Left lung (tissue), 4 donors: ENCODE measurements at regions not wholly inside any gene's neighbourhood (a gene's known extent, or its start where the extent isn't known, plus 50 kb on each side); places are given as distances from the start of the nearest gene placed in this dataset.

Experiments
- ATAC-seq: fragments of 200-7000 bp; cut with Tn5 transposase; one replicate; pipeline ENCODE4 v1.9.1; 2020; ENCODE audit warnings: moderate library complexity
- DNase-seq, 4 donors: peaks; one replicate each; pipeline ENCODE4 v3.0.0-alpha.2; 2013 to 2020
- H3K27ac ChIP-seq, 2 donors: fragments of 200-600 bp; sonication (generic) in 1 of 2; one replicate each; pipeline versions ENCODE4 v1.5.0 to v1.8.0; 2020 to 2021
- H3K27me3 ChIP-seq, 2 donors: fragments of 200-600 bp; sonication (generic) in 1 of 2; one replicate each; pipeline versions ENCODE4 v1.5.0 to v1.8.0; 2020 to 2021
- H3K36me3 ChIP-seq, 2 donors: fragments of 200-600 bp; sonication (generic) in 1 of 2; one replicate each; pipeline versions ENCODE4 v1.5.0 to v1.8.0; 2020 to 2021
- H3K4me1 ChIP-seq, 2 donors: fragments of 200-600 bp; one replicate each; pipeline ENCODE4 v1.8.0; 2021
- H3K4me3 ChIP-seq, 2 donors: fragments of 200-600 bp; sonication (generic) in 1 of 2; one replicate each; pipeline versions ENCODE4 v1.5.0 to v1.8.0; 2020 to 2021; ENCODE audit warnings: mild to moderate bottlenecking in 1 of 2
- H3K9me3 ChIP-seq, 2 donors: fragments of 200-600 bp; sonication (generic) in 1 of 2; one replicate each; pipeline versions ENCODE4 v1.5.0 to v1.8.0; 2020 to 2021
- intact Hi-C, 2 donors: fragments of 100-400 bp; cut with DNase I; formaldehyde crosslinking; loops; one replicate each; pipeline versions ENCODE4 v1.11.2 to v1.14.2; 2022
- TF ChIP-seq, protein P1 (sequence below), 2 donors: fragments of 200-600 bp; sonication (generic) in 1 of 2; IDR thresholded peaks; one replicate each; pipeline versions ENCODE4 v1.5.0 to v1.8.0; 2021; ENCODE audit warnings: antibody characterized with exemption in 2 of 2
- donor health status: DM: no; HTN: yes; CAD: no.
- donor health status: DM: no; HTN: no; CAD: no.

DNA sequence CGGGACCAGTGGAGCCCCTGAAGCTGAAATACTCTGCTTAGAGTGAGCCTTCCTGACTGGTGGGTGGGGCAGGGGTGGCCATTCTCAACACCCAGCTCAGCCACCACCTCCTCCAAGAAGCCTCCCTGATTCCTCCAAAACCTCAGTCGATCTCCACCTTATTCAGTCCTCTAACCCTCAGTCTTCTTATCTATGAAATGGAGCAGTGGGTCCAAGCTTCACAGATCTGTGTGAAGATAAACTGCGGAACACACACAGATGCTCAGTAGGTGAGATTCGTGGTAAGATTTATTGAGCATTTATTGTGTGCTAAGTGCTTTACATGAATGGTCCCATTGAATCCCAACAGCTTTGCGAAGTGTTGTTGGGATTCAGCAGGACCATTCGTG is 93.1 kb upstream of the RUNX3 start:
- intact Hi-C loops: no loop called here
- Histone ChIP-seq H3K9me3 (no peaks in the 10 kb centered on the region), H3K27me3 (peaks cover 0 to 20% of the 10 kb centered on the region in 2 donors), H3K4me3 (no peak overlapping the region), H3K4me1 (peaks cover 0 to 56% of the 10 kb centered on the region in 2 donors), H3K36me3 (no peaks in the 10 kb centered on the region), H3K27ac (peak overlapping the region in 1 of 2 donors; percentile 86)
- DNase-seq: no peak
- TF ChIP-seq, protein P1, sequence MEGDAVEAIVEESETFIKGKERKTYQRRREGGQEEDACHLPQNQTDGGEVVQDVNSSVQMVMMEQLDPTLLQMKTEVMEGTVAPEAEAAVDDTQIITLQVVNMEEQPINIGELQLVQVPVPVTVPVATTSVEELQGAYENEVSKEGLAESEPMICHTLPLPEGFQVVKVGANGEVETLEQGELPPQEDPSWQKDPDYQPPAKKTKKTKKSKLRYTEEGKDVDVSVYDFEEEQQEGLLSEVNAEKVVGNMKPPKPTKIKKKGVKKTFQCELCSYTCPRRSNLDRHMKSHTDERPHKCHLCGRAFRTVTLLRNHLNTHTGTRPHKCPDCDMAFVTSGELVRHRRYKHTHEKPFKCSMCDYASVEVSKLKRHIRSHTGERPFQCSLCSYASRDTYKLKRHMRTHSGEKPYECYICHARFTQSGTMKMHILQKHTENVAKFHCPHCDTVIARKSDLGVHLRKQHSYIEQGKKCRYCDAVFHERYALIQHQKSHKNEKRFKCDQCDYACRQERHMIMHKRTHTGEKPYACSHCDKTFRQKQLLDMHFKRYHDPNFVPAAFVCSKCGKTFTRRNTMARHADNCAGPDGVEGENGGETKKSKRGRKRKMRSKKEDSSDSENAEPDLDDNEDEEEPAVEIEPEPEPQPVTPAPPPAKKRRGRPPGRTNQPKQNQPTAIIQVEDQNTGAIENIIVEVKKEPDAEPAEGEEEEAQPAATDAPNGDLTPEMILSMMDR (IDR thresholded peaks at IDR 0.05): no peak
- no peak for ATAC-seq

DNA sequence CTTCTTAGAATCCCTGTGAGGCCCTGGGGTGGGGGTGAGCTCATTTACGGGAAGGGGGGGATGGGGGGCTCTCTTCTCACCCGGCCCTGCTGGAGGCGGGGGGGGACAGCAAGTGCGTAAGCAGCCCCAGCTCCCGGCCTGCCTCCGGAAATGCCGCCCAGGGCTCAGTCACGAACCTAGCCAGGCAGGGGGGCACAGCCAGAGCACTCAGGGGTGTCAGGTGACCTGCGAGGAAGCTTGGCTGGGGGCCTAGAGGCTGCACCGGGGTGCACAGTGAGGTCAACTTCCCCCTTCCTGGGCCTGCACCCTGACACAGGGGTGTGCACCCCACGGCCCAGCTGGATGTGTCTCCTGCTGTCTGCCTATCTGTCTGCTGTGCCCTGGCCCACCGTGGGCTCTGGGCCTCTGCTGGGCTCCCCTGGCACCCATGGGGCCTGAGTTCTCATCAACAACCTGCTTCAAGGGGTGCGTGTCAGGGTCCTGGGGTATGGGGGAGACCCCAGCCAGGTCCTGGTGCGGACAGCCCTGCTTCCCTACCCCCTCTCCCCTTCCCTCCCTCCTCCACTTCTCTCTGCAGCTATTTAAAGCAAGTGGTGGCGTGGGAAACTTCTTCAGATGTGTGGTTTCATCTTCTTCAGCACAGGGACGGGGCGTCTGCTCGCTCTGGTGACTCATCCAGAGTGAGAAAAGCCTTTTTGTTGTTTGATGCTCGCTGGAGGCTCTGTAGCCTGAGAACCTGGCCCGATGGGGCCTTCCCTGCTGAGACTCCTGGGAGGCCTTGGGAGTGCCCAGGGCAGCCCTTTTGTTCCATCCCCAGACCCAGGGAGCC is 92.5 kb upstream of the RUNX3 start:
- ATAC-seq: peak; percentile 80
- DNase-seq: peak; percentile 19 to 92 (median 79)
- Histone ChIP-seq H3K27ac (peak overlapping the region; percentile 59 to 86), H3K4me1 (peaks cover 0 to 52% of the 10 kb centered on the region in 2 donors), H3K4me3 (no peak overlapping the region), H3K27me3 (peaks cover 0 to 14% of the 10 kb centered on the region in 2 donors), H3K9me3 (no peaks in the 10 kb centered on the region), H3K36me3 (no peaks in the 10 kb centered on the region)
- TF ChIP-seq, protein P1 (IDR thresholded peaks at IDR 0.05): no peak
- intact Hi-C loops: no loop called here

DNA sequence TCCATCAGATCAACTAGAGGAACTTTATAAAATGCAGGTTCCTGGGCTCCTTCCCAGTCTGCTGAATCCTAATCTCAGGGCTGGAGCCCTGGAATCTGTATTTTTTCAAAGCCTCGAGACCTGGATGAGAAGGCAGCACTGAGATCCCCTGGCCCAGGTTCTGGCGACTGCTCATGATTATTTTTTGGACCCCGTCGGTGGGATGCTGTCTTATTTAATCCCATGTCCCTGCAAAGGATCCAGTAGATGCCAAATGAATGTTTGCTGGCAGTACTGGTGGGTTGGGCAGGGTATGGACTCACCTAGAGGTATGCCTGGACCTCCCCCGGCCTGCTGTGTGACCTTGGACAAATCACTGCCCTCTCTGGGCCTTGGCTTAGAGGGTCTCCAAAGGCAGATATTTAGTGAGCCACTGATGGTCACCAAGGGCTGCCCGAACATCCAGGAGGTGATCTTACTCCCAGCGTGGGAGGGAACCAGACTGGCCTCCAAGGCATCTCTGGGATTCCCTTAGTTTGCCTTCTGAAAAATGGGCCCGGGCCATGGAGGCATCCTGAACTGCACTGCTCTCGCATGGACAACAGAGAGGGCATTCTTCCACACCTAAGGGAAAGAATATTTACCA is 91.6 kb upstream of the RUNX3 start:
- TF ChIP-seq, protein P1 (IDR thresholded peaks at IDR 0.05): no peak
- ATAC-seq (no peak), DNase-seq (peak in 1 of 4 donors; percentile 22)
- peak overlapping the region; percentile 59 to 86 for H3K27ac ChIP-seq
- intact Hi-C loops: no loop called here
- no peaks in the 10 kb centered on the region for H3K36me3 ChIP-seq
- H3K4me1 ChIP-seq: peaks cover 0 to 43% of the 10 kb centered on the region in 2 donors
- no peaks in the 10 kb centered on the region for H3K9me3 ChIP-seq
- peaks cover 0 to 20% of the 10 kb centered on the region in 2 donors for H3K27me3 ChIP-seq
- H3K4me3 ChIP-seq: no peak overlapping the region

DNA sequence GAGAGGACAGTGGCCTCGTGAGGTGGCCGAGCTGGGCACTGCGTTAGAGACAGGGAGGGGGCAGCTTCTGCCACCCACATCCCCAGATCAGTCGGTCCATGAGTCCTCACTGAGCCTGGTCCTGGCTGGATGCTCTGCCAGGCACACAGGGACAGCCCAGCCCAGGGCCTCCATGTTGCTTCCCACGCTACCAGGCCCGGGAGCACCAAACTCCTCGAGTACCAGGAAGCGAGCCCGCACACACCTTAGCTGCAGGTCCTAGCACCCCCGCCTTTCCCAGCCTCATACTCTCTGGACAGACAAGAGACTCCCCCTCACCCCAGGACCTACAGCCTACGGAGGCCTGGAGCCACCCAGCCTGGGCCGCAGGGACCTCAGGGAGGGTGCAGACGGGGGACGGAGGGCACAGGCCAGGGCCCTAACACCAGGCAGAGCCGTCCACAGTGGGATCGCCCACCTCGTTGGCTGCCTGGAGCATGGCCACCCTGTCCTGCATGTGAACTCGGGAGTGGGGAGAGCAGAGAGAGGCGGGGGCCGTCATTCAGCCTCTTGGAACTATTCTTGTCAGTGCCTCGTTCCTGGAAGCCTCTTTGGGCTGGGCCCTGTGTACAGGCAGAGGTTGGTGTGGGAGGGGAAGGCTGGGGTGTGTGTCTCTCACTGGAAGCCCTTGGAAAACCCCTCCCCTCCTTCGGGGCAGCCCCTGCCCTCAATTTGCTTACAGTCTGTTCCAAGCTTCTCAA is 90.9 kb upstream of the RUNX3 start:
- intact Hi-C loops: no loop called here
- TF ChIP-seq, protein P1 (IDR thresholded peaks at IDR 0.05): no peak
- Histone ChIP-seq H3K4me3 (no peak overlapping the region), H3K36me3 (no peaks in the 10 kb centered on the region), H3K9me3 (no peaks in the 10 kb centered on the region), H3K27me3 (peaks cover 0 to 23% of the 10 kb centered on the region in 2 donors), H3K4me1 (peaks cover 0 to 37% of the 10 kb centered on the region in 2 donors), H3K27ac (peak overlapping the region in 1 of 2 donors; percentile 86)
- DNase-seq: no peak
- no peak for ATAC-seq
